ENCODE measurements at regions not wholly inside any gene's neighbourhood (a gene's known extent, or its start where the extent isn't known, plus 50 kb on each side); places are given as distances from the start of the nearest gene placed in this dataset.

DNA sequence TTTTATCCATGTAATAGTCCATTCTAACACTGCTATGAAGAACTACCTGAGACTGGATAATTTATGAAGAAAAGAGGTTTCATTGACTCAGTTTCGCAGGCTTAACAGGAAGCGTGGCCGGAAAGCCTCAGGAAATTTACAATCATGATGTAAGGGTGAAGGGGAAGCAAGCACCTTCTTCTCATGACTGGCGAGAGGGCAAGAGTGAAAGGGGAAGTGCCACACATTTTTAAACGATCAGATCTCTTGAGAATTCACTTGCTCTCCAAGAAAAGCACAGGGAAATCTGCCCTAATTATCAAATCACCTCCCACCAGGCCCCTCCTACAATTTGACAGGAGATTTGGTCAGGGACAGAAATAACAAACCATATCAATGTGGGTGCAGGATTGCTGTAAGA lies 859.7 kb downstream of the EPHA7 start:
- Histone ChIP-seq H3K9me3 (ENCODE audit: control insufficient read depth, insufficient read depth, low read length) (no peaks in the 10 kb centered on the region), H3K4me3 (ENCODE audit: low read length) (no peak overlapping the region), H3K4me1 (ENCODE audit: control insufficient read depth, insufficient read depth, low read length) (no peaks in the 10 kb centered on the region), H3K27me3 (ENCODE audit: control insufficient read depth, insufficient read depth, low read length) (no peaks in the 10 kb centered on the region), H3K36me3 (ENCODE audit: control insufficient read depth, insufficient read depth, low read length) (no peaks in the 10 kb centered on the region), H3K27ac (ENCODE audit: low read length) (no peak overlapping the region)
- no CpG with 5 or more reads among the region's 5 CpGs for WGBS (ENCODE audit: insufficient coverage, insufficient read length)
- no peak for DNase-seq (ENCODE audit: low read depth, low spot score)

DNA sequence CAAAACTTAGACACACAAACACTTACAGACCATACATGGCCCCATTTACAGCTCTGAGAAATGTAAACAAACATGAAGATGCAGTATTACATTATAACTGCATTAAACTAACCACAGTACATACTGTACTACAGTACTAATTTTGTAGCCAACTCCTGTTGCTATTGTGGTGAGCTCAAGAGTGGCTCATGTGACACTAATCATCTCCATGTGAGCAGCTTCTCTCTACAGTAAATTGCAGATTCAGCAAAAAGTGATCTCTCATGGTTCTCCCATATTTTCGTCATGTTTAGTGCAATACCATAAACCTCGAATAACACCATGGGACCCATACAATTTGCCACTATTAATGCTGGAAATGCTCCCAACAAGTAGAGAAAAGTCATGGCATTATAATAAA lies 860.4 kb downstream of the EPHA7 start:
- Histone ChIP-seq H3K27ac (ENCODE audit: low read length) (no peak overlapping the region), H3K36me3 (ENCODE audit: control insufficient read depth, insufficient read depth, low read length) (no peaks in the 10 kb centered on the region), H3K4me3 (ENCODE audit: low read length) (no peak overlapping the region), H3K9me3 (ENCODE audit: control insufficient read depth, insufficient read depth, low read length) (no peaks in the 10 kb centered on the region), H3K4me1 (ENCODE audit: control insufficient read depth, insufficient read depth, low read length) (no peaks in the 10 kb centered on the region), H3K27me3 (ENCODE audit: control insufficient read depth, insufficient read depth, low read length) (no peaks in the 10 kb centered on the region)
- no peak for DNase-seq (ENCODE audit: low read depth, low spot score)
- no CpG with 5 or more reads among the region's 2 CpGs for WGBS (ENCODE audit: insufficient coverage, insufficient read length)

DNA sequence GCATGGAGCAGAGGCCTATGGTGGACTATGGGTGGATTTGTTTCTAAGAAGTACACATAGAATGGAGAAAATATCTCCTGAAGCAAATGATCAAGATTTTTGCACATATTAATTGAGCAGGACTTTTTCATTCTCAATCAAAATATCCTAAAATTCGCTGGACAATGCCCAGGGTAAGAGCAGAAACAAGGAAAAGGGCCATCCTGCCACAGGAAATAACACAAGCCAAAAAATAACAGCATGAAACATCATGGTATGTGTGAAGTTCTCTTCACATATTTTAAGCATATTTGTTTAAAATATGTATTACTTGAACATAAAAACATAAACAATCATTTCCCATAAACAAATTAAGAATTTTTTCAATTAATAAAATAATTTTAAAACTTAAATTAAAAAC lies 868.9 kb downstream of the EPHA7 start:
- Histone ChIP-seq H3K36me3 (ENCODE audit: control insufficient read depth, insufficient read depth, low read length) (no peaks in the 10 kb centered on the region), H3K27ac (ENCODE audit: low read length) (no peak overlapping the region), H3K9me3 (ENCODE audit: control insufficient read depth, insufficient read depth, low read length) (no peaks in the 10 kb centered on the region), H3K27me3 (ENCODE audit: control insufficient read depth, insufficient read depth, low read length) (no peaks in the 10 kb centered on the region), H3K4me3 (ENCODE audit: low read length) (no peak overlapping the region), H3K4me1 (ENCODE audit: control insufficient read depth, insufficient read depth, low read length) (no peaks in the 10 kb centered on the region)
- no CpG with 5 or more reads among the region's 1 CpG for WGBS (ENCODE audit: insufficient coverage, insufficient read length)
- DNase-seq (ENCODE audit: low read depth, low spot score), result no peak

DNA sequence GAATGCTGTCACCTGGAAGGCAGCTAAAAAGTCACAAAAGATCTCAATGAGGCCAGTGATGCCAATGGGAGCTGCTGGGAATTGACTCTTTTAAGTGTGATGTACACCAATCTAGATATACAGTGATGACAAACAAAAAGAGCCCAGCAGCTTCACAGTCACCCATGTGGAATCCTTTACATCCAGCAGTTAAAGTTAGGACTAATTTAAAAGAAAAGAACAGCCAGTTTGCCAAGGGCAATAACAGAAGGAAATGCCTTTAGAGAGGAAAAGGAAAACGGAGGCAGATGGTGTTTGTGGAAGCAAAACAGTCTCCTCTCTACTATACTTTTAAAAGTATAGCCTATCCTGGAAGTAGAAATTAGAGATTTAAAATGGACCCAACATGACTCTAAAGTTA lies 873.5 kb downstream of the EPHA7 start:
- no CpG with 5 or more reads among the region's 1 CpG for WGBS (ENCODE audit: insufficient coverage, insufficient read length)
- Histone ChIP-seq H3K27me3 (ENCODE audit: control insufficient read depth, insufficient read depth, low read length) (no peaks in the 10 kb centered on the region), H3K4me1 (ENCODE audit: control insufficient read depth, insufficient read depth, low read length) (no peaks in the 10 kb centered on the region), H3K4me3 (ENCODE audit: low read length) (no peak overlapping the region), H3K27ac (ENCODE audit: low read length) (no peak overlapping the region), H3K36me3 (ENCODE audit: control insufficient read depth, insufficient read depth, low read length) (no peaks in the 10 kb centered on the region), H3K9me3 (ENCODE audit: control insufficient read depth, insufficient read depth, low read length) (no peaks in the 10 kb centered on the region)
- DNase-seq (ENCODE audit: low read depth, low spot score), result no peak

DNA sequence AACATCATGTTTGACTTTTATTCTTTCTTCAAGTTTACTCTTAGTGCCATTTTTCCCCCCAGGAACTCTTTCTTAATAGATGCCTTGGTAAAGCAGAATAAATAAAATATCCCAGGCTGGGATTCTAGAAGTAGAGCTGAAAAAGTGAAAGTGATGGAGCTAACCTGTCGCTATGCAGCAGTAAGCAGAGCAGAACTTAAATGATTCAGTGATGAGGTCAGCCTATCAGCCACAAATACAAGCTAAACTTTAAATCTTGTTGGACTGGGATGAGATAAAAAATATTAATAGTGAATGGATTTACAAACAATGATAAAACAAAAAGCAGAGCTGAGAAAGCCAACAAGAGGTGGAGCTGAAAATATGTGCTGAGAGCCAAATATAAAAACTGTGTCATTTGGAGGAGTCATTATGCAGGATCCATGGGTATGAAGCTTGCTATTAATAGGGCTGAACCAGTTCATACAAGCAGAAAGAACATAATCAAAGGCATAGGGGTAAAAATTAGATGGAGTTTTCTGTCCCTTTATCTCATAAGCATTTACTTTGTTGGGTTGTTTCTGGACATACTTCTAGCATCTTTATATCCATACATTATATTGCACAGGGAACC lies 877.8 kb downstream of the EPHA7 start:
- Histone ChIP-seq H3K36me3 (ENCODE audit: control insufficient read depth, insufficient read depth, low read length) (no peaks in the 10 kb centered on the region), H3K27ac (ENCODE audit: low read length) (no peak overlapping the region), H3K27me3 (ENCODE audit: control insufficient read depth, insufficient read depth, low read length) (no peaks in the 10 kb centered on the region), H3K4me1 (ENCODE audit: control insufficient read depth, insufficient read depth, low read length) (no peaks in the 10 kb centered on the region), H3K9me3 (ENCODE audit: control insufficient read depth, insufficient read depth, low read length) (no peaks in the 10 kb centered on the region), H3K4me3 (ENCODE audit: low read length) (no peak overlapping the region)
- no CpG with 5 or more reads among the region's 1 CpG for WGBS (ENCODE audit: insufficient coverage, insufficient read length)
- DNase-seq (ENCODE audit: low read depth, low spot score), result no peak

DNA sequence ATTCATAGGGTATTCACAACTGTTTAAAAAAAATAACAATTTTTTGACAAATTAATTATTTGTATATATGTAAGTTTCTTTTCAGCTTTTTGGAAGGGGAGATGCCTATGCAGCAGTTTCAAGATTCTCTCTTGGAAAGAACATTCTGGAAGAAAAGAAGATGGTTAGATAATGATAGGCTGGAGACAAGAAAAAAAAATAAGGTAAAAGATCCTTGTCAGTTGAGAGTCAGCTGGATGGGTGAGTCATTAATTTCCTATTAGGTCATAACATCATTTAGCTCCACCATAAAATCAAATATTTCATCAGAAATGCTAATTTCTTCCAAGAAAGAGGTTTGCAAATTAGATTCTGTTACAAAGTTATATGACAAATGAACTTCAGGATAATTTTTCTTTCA lies 880.4 kb downstream of the EPHA7 start:
- Histone ChIP-seq H3K27me3 (ENCODE audit: control insufficient read depth, insufficient read depth, low read length) (no peaks in the 10 kb centered on the region), H3K4me3 (ENCODE audit: low read length) (no peak overlapping the region), H3K27ac (ENCODE audit: low read length) (no peak overlapping the region), H3K4me1 (ENCODE audit: control insufficient read depth, insufficient read depth, low read length) (no peaks in the 10 kb centered on the region), H3K36me3 (ENCODE audit: control insufficient read depth, insufficient read depth, low read length) (no peaks in the 10 kb centered on the region), H3K9me3 (ENCODE audit: control insufficient read depth, insufficient read depth, low read length) (no peaks in the 10 kb centered on the region)
- DNase-seq (ENCODE audit: low read depth, low spot score), result no peak

DNA sequence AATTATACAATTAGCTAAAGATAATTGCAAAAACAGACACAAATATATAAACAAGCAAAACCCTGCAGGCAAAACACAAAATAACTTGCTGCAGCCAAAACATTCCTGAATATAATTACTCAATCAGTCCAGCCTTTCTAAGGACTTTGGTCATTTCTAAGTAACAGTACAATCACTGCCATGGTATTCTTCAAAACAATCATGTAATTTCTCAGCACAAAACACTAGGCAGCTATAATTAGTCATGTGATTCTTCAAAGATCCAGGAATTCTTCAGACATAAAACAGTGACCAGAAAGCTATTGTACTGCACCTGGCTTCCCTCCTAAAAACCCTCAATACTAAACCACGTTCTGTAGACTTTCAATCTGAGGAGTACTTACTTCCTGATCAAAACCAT lies 881.1 kb downstream of the EPHA7 start:
- DNase-seq (ENCODE audit: low read depth, low spot score), result no peak
- H3K4me3 ChIP-seq (ENCODE audit: low read length), result no peak overlapping the region
- no peaks in the 10 kb centered on the region for H3K9me3 ChIP-seq (ENCODE audit: control insufficient read depth, insufficient read depth, low read length)
- no peaks in the 10 kb centered on the region for H3K27me3 ChIP-seq (ENCODE audit: control insufficient read depth, insufficient read depth, low read length)
- H3K36me3 ChIP-seq (ENCODE audit: control insufficient read depth, insufficient read depth, low read length), result no peaks in the 10 kb centered on the region
- H3K27ac ChIP-seq (ENCODE audit: low read length), result no peak overlapping the region
- WGBS (ENCODE audit: insufficient coverage, insufficient read length), result no CpG with 5 or more reads among the region's 1 CpG
- no peaks in the 10 kb centered on the region for H3K4me1 ChIP-seq (ENCODE audit: control insufficient read depth, insufficient read depth, low read length)

DNA sequence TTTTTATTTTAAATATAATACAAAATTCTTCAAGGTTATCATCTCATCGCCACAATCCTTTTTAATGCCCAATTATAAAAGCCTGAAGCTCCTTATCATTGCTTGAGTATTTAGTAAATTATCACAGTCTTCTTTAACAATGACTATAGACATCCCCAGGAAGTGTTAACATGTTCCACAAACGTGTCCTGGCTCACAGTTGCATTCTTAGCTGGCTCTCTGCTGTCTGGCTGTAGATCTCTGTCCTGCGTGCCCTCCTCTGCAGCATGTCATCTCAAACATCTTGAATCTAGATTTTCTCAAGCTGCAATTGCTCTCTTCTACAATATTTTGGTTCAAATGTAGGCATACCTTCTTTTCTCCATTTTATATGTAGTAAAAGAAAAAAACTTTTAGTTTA lies 885.2 kb downstream of the EPHA7 start:
- Histone ChIP-seq H3K9me3 (ENCODE audit: control insufficient read depth, insufficient read depth, low read length) (no peaks in the 10 kb centered on the region), H3K4me1 (ENCODE audit: control insufficient read depth, insufficient read depth, low read length) (no peaks in the 10 kb centered on the region), H3K4me3 (ENCODE audit: low read length) (no peak overlapping the region), H3K36me3 (ENCODE audit: control insufficient read depth, insufficient read depth, low read length) (no peaks in the 10 kb centered on the region), H3K27ac (ENCODE audit: low read length) (no peak overlapping the region), H3K27me3 (ENCODE audit: control insufficient read depth, insufficient read depth, low read length) (no peaks in the 10 kb centered on the region)
- DNase-seq (ENCODE audit: low read depth, low spot score), result no peak
- WGBS (ENCODE audit: insufficient coverage, insufficient read length), result no CpG with 5 or more reads among the region's 3 CpGs

DNA sequence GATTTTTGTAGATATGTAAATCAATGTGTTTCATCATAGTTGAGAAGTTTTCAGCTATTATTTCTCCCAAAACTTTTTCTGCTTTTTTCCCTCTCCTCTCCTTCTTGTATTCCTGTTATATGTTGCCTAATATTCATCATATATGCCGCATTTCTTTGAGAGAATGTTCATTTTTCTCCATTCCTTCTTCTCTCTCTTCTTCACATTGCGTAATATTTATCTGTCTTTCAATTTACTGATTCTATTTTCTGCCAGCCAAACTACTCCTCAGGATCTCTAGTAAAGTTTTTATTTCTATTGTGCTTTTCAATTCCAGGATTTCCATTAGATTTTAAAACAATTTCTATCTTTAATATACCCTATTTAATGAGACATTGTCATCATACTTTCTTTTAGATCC lies 896.8 kb downstream of the EPHA7 start:
- Histone ChIP-seq H3K4me1 (ENCODE audit: control insufficient read depth, insufficient read depth, low read length) (no peaks in the 10 kb centered on the region), H3K4me3 (ENCODE audit: low read length) (no peak overlapping the region), H3K27ac (ENCODE audit: low read length) (no peak overlapping the region), H3K36me3 (ENCODE audit: control insufficient read depth, insufficient read depth, low read length) (no peaks in the 10 kb centered on the region), H3K9me3 (ENCODE audit: control insufficient read depth, insufficient read depth, low read length) (no peaks in the 10 kb centered on the region), H3K27me3 (ENCODE audit: control insufficient read depth, insufficient read depth, low read length) (no peaks in the 10 kb centered on the region)
- no CpG with 5 or more reads among the region's 2 CpGs for WGBS (ENCODE audit: insufficient coverage, insufficient read length)
- DNase-seq (ENCODE audit: low read depth, low spot score), result no peak

DNA sequence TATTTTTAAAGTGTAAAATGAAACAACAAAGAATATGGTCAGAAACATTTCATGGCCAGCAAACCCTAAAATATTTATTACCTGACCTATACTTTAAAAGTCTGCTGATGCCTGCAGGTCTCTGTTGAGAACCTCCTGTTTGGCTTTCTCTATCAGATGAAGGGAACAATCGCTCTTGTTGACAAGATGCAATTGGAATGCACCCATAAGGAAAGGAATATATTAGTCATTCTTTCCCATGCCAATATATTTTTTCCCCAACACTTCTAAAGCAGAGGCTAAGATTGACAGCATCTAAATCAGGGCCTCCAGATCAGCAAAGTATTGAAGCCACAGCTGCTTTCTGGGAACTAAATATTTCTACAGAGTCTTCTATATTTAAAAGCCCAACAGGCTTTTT lies 897.8 kb downstream of the EPHA7 start:
- no peak for DNase-seq (ENCODE audit: low read depth, low spot score)
- Histone ChIP-seq H3K9me3 (ENCODE audit: control insufficient read depth, insufficient read depth, low read length) (no peaks in the 10 kb centered on the region), H3K4me3 (ENCODE audit: low read length) (no peak overlapping the region), H3K36me3 (ENCODE audit: control insufficient read depth, insufficient read depth, low read length) (no peaks in the 10 kb centered on the region), H3K27ac (ENCODE audit: low read length) (no peak overlapping the region), H3K27me3 (ENCODE audit: control insufficient read depth, insufficient read depth, low read length) (no peaks in the 10 kb centered on the region), H3K4me1 (ENCODE audit: control insufficient read depth, insufficient read depth, low read length) (no peaks in the 10 kb centered on the region)
- no CpG with 5 or more reads among the region's 1 CpG for WGBS (ENCODE audit: insufficient coverage, insufficient read length)

DNA sequence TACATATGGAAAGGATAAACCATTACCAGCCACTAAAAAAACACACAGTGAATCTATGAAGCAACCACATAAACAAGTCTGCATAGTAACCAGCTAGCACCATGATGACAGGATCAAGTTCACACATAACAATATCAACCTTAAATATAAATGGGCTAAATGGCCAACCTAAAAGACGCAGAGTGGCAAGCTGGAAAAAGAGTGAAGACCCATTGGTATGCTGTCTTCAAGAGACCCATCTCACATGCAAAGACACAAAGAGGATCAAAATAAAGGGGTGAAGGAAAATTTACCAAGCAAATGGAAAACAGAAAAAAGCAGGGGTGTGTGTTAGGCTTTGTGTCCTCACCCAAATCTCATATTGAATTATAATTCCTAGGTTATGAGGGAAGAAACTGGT lies 909.2 kb downstream of the EPHA7 start:
- H3K4me3 ChIP-seq (ENCODE audit: low read length), result no peak overlapping the region
- H3K4me1 ChIP-seq (ENCODE audit: control insufficient read depth, insufficient read depth, low read length), result no peaks in the 10 kb centered on the region
- H3K9me3 ChIP-seq (ENCODE audit: control insufficient read depth, insufficient read depth, low read length), result no peaks in the 10 kb centered on the region
- no peaks in the 10 kb centered on the region for H3K36me3 ChIP-seq (ENCODE audit: control insufficient read depth, insufficient read depth, low read length)
- H3K27ac ChIP-seq (ENCODE audit: low read length), result no peak overlapping the region
- no CpG with 5 or more reads among the region's 1 CpG for WGBS (ENCODE audit: insufficient coverage, insufficient read length)
- DNase-seq (ENCODE audit: low read depth, low spot score), result no peak
- H3K27me3 ChIP-seq (ENCODE audit: control insufficient read depth, insufficient read depth, low read length), result no peaks in the 10 kb centered on the region

Data from iPS DF 6.9 (cell line).